ENCODE measurements at regions not wholly inside any gene's neighbourhood (a gene's known extent, or its start where the extent isn't known, plus 50 kb on each side); places are given as distances from the start of the nearest gene placed in this dataset.

DNA sequence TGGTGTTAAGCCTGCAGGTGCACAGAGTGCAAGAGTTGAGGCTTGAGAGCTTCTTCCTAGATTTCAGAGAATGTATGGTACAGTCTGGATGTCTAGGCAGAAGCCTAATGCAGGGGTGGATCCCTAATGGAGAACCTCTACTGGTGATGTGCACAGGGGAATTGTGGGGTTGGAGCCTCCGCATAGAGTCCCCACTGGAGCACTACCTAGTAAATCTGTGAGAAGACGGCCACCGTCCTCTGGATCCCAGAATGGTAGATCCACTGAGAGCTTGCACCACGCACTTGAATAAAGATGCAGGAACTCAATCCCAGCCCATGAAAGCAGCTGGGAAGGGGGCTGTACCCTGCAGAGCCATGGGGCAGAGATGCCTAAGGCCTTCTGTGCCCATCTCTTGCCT is 699.4 kb upstream of the FAM174A start:
- H4K8ac ChIP-seq (ENCODE audit: low read depth, low read length), result no peak overlapping the region
- H2BK5ac ChIP-seq (ENCODE audit: low read depth, low read length, poor library complexity), result no peak overlapping the region
- no peaks in the 10 kb centered on the region for H3K79me1 ChIP-seq (ENCODE audit: low read length)
- no peak overlapping the region for H4K91ac ChIP-seq (ENCODE audit: low read depth, low read length)
- H3K23ac ChIP-seq (ENCODE audit: low read length), result no peak overlapping the region
- H3K9ac ChIP-seq (ENCODE audit: low read length), result no peak overlapping the region
- no peak overlapping the region for H3K4me2 ChIP-seq (ENCODE audit: low read length)
- H4K12ac ChIP-seq (ENCODE audit: low read depth, low read length), result no peak overlapping the region
- no peak overlapping the region for H3K18ac ChIP-seq (ENCODE audit: low read length)
- H2BK12ac ChIP-seq (ENCODE audit: low read length), result no peak overlapping the region
- no peak overlapping the region for H2AK5ac ChIP-seq (ENCODE audit: low read length)
- no peaks in the 10 kb centered on the region for H3K79me2 ChIP-seq (ENCODE audit: control insufficient read depth, insufficient read depth, low read length, poor library complexity)
- no peak overlapping the region for H3K4me3 ChIP-seq (ENCODE audit: low read depth, low read length)
- H3K27ac ChIP-seq (ENCODE audit: low read depth, low read length), result no peak overlapping the region
- no peak overlapping the region for H2AFZ ChIP-seq (ENCODE audit: insufficient read depth, low read length, poor library complexity)
- H3K36me3 ChIP-seq (ENCODE audit: control insufficient read depth in 1 of 2, insufficient read depth in 2 of 2, low read length in 2 of 2), result no peaks in the 10 kb centered on the region
- no peak overlapping the region for H3K4ac ChIP-seq (ENCODE audit: low read depth, low read length)
- WGBS (ENCODE audit: extremely low coverage, insufficient coverage, insufficient read length), result no CpG with 5 or more reads among the region's 4 CpGs
- H3K4me1 ChIP-seq (ENCODE audit: control insufficient read depth in 1 of 2, insufficient read depth in 2 of 2, low read length in 2 of 2), result no peaks in the 10 kb centered on the region
- no peak overlapping the region for H2BK120ac ChIP-seq (ENCODE audit: insufficient read depth, low read length, poor library complexity)
- no peak for DNase-seq
- H3K14ac ChIP-seq (ENCODE audit: low read length), result no peak overlapping the region
- no peaks in the 10 kb centered on the region for H3K9me3 ChIP-seq (ENCODE audit: insufficient read depth, low read depth, low read length)
- H3K27me3 ChIP-seq (ENCODE audit: insufficient read depth, low read length), result no peaks in the 10 kb centered on the region

DNA sequence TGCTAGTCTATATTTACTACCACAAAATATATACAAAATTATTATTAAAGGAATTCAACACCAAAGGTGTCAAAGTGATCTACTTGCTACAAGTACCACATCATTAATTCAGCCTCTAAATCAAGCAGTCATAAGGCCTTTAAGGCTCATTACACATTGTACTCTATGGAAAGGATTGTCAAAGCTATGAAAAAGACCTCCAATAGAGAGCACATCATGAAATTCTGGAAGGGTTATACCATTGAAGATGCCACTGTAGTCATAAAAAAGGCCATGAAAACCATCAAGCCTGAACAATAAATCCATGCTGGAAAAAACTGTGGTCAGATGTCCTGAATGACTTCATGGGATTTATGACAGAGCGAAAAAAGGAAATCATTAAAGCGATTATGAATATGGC is 708.0 kb upstream of the FAM174A start:
- no peaks in the 10 kb centered on the region for H3K79me1 ChIP-seq (ENCODE audit: low read length)
- no peak overlapping the region for H3K9ac ChIP-seq (ENCODE audit: low read length)
- no peak overlapping the region for H3K23ac ChIP-seq (ENCODE audit: low read length)
- no peak overlapping the region for H2BK5ac ChIP-seq (ENCODE audit: low read depth, low read length, poor library complexity)
- H2AK5ac ChIP-seq (ENCODE audit: low read length), result no peak overlapping the region
- no peaks in the 10 kb centered on the region for H3K27me3 ChIP-seq (ENCODE audit: insufficient read depth, low read length)
- no peak for DNase-seq
- H3K4ac ChIP-seq (ENCODE audit: low read depth, low read length), result no peak overlapping the region
- H2BK12ac ChIP-seq (ENCODE audit: low read length), result no peak overlapping the region
- H3K4me2 ChIP-seq (ENCODE audit: low read length), result no peak overlapping the region
- H3K36me3 ChIP-seq (ENCODE audit: control insufficient read depth in 1 of 2, insufficient read depth in 2 of 2, low read length in 2 of 2), result no peaks in the 10 kb centered on the region
- no peak overlapping the region for H3K18ac ChIP-seq (ENCODE audit: low read length)
- no peak overlapping the region for H2AFZ ChIP-seq (ENCODE audit: insufficient read depth, low read length, poor library complexity)
- H3K79me2 ChIP-seq (ENCODE audit: control insufficient read depth, insufficient read depth, low read length, poor library complexity), result no peaks in the 10 kb centered on the region
- no peak overlapping the region for H3K27ac ChIP-seq (ENCODE audit: low read depth, low read length)
- H4K8ac ChIP-seq (ENCODE audit: low read depth, low read length), result no peak overlapping the region
- H4K91ac ChIP-seq (ENCODE audit: low read depth, low read length), result no peak overlapping the region
- H4K12ac ChIP-seq (ENCODE audit: low read depth, low read length), result no peak overlapping the region
- no peak overlapping the region for H3K14ac ChIP-seq (ENCODE audit: low read length)
- no peaks in the 10 kb centered on the region for H3K9me3 ChIP-seq (ENCODE audit: insufficient read depth, low read depth, low read length)
- H2BK120ac ChIP-seq (ENCODE audit: insufficient read depth, low read length, poor library complexity), result no peak overlapping the region
- no peak overlapping the region for H3K4me3 ChIP-seq (ENCODE audit: low read depth, low read length)
- no peaks in the 10 kb centered on the region for H3K4me1 ChIP-seq (ENCODE audit: control insufficient read depth in 1 of 2, insufficient read depth in 2 of 2, low read length in 2 of 2)
- WGBS (ENCODE audit: extremely low coverage, insufficient coverage, insufficient read length), result no CpG with 5 or more reads among the region's 2 CpGs

DNA sequence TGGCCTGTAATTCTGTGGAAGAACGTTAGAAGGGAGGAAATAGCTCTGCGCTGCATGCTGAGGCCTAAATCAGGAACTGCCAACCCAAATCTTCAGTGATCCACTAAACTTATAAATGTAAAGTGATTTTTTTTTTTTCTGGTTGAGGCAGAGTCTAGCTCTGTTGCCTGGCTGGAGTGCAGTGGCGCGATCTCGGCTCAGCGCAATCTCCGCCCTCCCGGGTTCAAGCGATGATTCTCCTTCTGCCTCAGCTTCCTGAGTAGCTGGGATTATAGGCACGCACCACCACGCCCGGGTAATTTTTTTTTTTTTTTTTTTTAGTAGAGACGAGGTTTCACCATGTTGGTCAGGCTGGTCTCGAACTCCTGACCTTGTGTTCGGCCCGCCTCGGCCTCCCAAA is 717.4 kb upstream of the FAM174A start:
- Histone ChIP-seq H3K4me3 (ENCODE audit: low read depth, low read length) (no peak overlapping the region), H4K12ac (ENCODE audit: low read depth, low read length) (no peak overlapping the region), H3K4me2 (ENCODE audit: low read length) (no peak overlapping the region), H2BK5ac (ENCODE audit: low read depth, low read length, poor library complexity) (no peak overlapping the region), H4K8ac (ENCODE audit: low read depth, low read length) (no peak overlapping the region), H3K79me1 (ENCODE audit: low read length) (no peaks in the 10 kb centered on the region), H3K9ac (ENCODE audit: low read length) (no peak overlapping the region), H3K18ac (ENCODE audit: low read length) (no peak overlapping the region), H2AFZ (ENCODE audit: insufficient read depth, low read length, poor library complexity) (no peak overlapping the region), H2AK5ac (ENCODE audit: low read length) (no peak overlapping the region), H3K27me3 (ENCODE audit: insufficient read depth, low read length) (no peaks in the 10 kb centered on the region), H3K23ac (ENCODE audit: low read length) (no peak overlapping the region), H3K4me1 (ENCODE audit: control insufficient read depth in 1 of 2, insufficient read depth in 2 of 2, low read length in 2 of 2) (no peaks in the 10 kb centered on the region), H3K79me2 (ENCODE audit: control insufficient read depth, insufficient read depth, low read length, poor library complexity) (no peaks in the 10 kb centered on the region), H4K91ac (ENCODE audit: low read depth, low read length) (no peak overlapping the region), H2BK12ac (ENCODE audit: low read length) (no peak overlapping the region), H3K27ac (ENCODE audit: low read depth, low read length) (no peak overlapping the region), H3K36me3 (ENCODE audit: control insufficient read depth in 1 of 2, insufficient read depth in 2 of 2, low read length in 2 of 2) (no peaks in the 10 kb centered on the region), H3K4ac (ENCODE audit: low read depth, low read length) (no peak overlapping the region), H3K14ac (ENCODE audit: low read length) (no peak overlapping the region), H2BK120ac (ENCODE audit: insufficient read depth, low read length, poor library complexity) (no peak overlapping the region), H3K9me3 (ENCODE audit: insufficient read depth, low read depth, low read length) (no peaks in the 10 kb centered on the region)
- DNase-seq, result no peak
- WGBS (ENCODE audit: extremely low coverage, insufficient coverage, insufficient read length), result no CpG with 5 or more reads among the region's 17 CpGs

DNA sequence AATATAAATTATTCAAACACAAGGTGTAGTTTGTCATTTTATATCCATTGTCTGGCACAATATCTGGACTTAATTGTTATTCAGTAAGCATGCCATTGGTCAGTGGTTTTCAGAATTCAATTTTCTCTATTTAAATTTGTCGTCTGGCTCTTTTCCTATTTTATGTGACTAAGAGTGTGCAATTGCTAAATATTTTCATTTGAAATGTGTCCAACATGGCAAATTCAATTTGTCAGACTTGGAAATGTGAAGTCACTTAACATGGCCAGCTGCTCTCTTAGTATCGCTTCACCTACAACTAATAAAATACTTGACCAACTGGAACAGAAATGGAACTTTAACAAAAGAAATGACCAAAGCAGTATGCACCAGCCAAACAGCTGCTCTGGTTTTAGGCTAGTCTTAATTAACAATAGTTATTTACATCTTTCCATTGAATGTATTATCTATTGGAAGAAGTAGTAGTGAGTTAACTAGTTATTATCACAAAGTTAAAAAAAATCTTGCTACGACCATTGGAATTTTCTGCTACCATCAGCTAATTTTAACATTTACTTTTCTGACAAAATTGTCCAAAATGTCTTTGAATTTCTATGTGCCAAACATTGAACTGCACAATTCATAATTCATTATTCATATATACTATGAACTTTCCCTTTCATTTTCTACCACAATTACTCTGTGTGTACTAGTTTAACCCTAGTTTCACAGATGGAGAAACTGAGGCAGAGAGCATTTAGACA is 720.7 kb upstream of the FAM174A start:
- Histone ChIP-seq H4K8ac (ENCODE audit: low read depth, low read length) (no peak overlapping the region), H2BK5ac (ENCODE audit: low read depth, low read length, poor library complexity) (no peak overlapping the region), H3K23ac (ENCODE audit: low read length) (no peak overlapping the region), H3K79me1 (ENCODE audit: low read length) (no peaks in the 10 kb centered on the region), H3K18ac (ENCODE audit: low read length) (no peak overlapping the region), H3K14ac (ENCODE audit: low read length) (no peak overlapping the region), H4K12ac (ENCODE audit: low read depth, low read length) (no peak overlapping the region), H3K4me2 (ENCODE audit: low read length) (no peak overlapping the region), H3K4me1 (ENCODE audit: control insufficient read depth in 1 of 2, insufficient read depth in 2 of 2, low read length in 2 of 2) (no peaks in the 10 kb centered on the region), H3K9ac (ENCODE audit: low read length) (no peak overlapping the region), H3K4me3 (ENCODE audit: low read depth, low read length) (no peak overlapping the region), H3K79me2 (ENCODE audit: control insufficient read depth, insufficient read depth, low read length, poor library complexity) (no peaks in the 10 kb centered on the region), H3K9me3 (ENCODE audit: insufficient read depth, low read depth, low read length) (no peaks in the 10 kb centered on the region), H2BK12ac (ENCODE audit: low read length) (no peak overlapping the region), H3K36me3 (ENCODE audit: control insufficient read depth in 1 of 2, insufficient read depth in 2 of 2, low read length in 2 of 2) (no peaks in the 10 kb centered on the region), H3K27me3 (ENCODE audit: insufficient read depth, low read length) (no peaks in the 10 kb centered on the region), H4K91ac (ENCODE audit: low read depth, low read length) (no peak overlapping the region), H2AFZ (ENCODE audit: insufficient read depth, low read length, poor library complexity) (no peak overlapping the region), H2AK5ac (ENCODE audit: low read length) (no peak overlapping the region), H3K4ac (ENCODE audit: low read depth, low read length) (no peak overlapping the region), H2BK120ac (ENCODE audit: insufficient read depth, low read length, poor library complexity) (no peak overlapping the region), H3K27ac (ENCODE audit: low read depth, low read length) (no peak overlapping the region)
- WGBS (ENCODE audit: extremely low coverage, insufficient coverage, insufficient read length), result no CpG with 5 or more reads among the region's 3 CpGs
- no peak for DNase-seq
